Lower leg skin (tissue), 4 donors: ENCODE measurements at regions not wholly inside any gene's neighbourhood (a gene's known extent, or its start where the extent isn't known, plus 50 kb on each side); places are given as distances from the start of the nearest gene placed in this dataset.
"Not testable (repeated sequence)": the region's sequence is repeated elsewhere in the genome, so short reads cannot be mapped to it uniquely, and the experiment has no call there.

Experiments
- DNase-seq, 2 donors: peaks; one replicate each; pipeline ENCODE4 v3.0.0-alpha.2; 2019; ENCODE audit warnings: low spot score in 2 of 2
- H3K4me3 ChIP-seq: fragments of 200-600 bp; sonication (generic); 2 replicates; pipeline ENCODE4 v1.5.1; 2017; ENCODE audit warnings: mild to moderate bottlenecking, low read depth; ENCODE audit not compliant: poor library complexity, severe bottlenecking
- CTCF ChIP-seq, 3 donors: fragments of 450-650 bp; IDR thresholded peaks; one replicate each; pipeline ENCODE4 v1.5.1; 2016; ENCODE audit warnings: antibody characterized with exemption in 3 of 3, mild to moderate bottlenecking in 3 of 3, moderate library complexity in 2 of 3
- POLR2A ChIP-seq, 2 donors: fragments of 450-650 bp; IDR thresholded peaks; one replicate each; pipeline ENCODE4 v1.6.1; 2016 to 2017; ENCODE audit warnings: antibody characterized with exemption in 2 of 2, mild to moderate bottlenecking in 1 of 2, moderate library complexity in 1 of 2
- WGBS, 2 donors: methylation state at CpG; one replicate each; pipeline ENCODE4 v1.1.5; 2018; 5-methylcytosine and 5-hydroxymethylcytosine counted together
- intact Hi-C: fragments of 100-400 bp; cut with DNase I; formaldehyde crosslinking; loops from one replicate; pipeline ENCODE4 v1.15.0; 2023; ENCODE audit warnings: low total_unique reads

- intact Hi-C loops, result no loop called here
- 61 to 74% methylated on average over 8 of the region's 8 CpGs for WGBS, 2 donors
Observed at GRCh38 chr2:133888621-133889219, 320.5 kb upstream of the NCKAP5 start.

GRCh38 chr2:133892352-133892913 lies 324.2 kb upstream of the NCKAP5 start:
- intact Hi-C loops, result no loop called here
- H3K4me3 ChIP-seq, result no peak overlapping the region
- TF ChIP-seq POLR2A (IDR thresholded peaks at IDR 0.05) (no peak), CTCF (IDR thresholded peaks at IDR 0.05) (no peak)
- no peak for DNase-seq
- WGBS, 2 donors, result 51 to 73% methylated on average over 8 of the region's 8 CpGs

More at GRCh38 chr2:133888621-133889219, 320.5 kb upstream of the NCKAP5 start:
- DNase-seq, result no peak
- no peak overlapping the region for H3K4me3 ChIP-seq
- no peak for TF ChIP-seq POLR2A (IDR thresholded peaks at IDR 0.05)
- TF ChIP-seq CTCF (IDR thresholded peaks at IDR 0.05), result no peak

GRCh38 chr2:133894429-133894828 lies 326.2 kb upstream of the NCKAP5 start:
- DNase-seq, result no peak
- WGBS, 2 donors, result 94 to 96% methylated on average over 9 of the region's 9 CpGs
- TF ChIP-seq POLR2A (IDR thresholded peaks at IDR 0.05) (no peak), CTCF (IDR thresholded peaks at IDR 0.05) (no peak)
- H3K4me3 ChIP-seq, result no peak overlapping the region
- intact Hi-C loops, result no loop called here

GRCh38 chr2:133897838-133898237 lies 329.6 kb upstream of the NCKAP5 start:
- intact Hi-C loops, H3K4me3 ChIP-seq, DNase-seq: not testable (repeated sequence)
- WGBS, 2 donors, result 72 to 81% methylated on average over 4 of the region's 4 CpGs

GRCh38 chr2:133900909-133901308 lies 332.6 kb upstream of the NCKAP5 start:
- TF ChIP-seq POLR2A (IDR thresholded peaks at IDR 0.05), result no peak
- no peak for TF ChIP-seq CTCF (IDR thresholded peaks at IDR 0.05)
- DNase-seq, result no peak
- intact Hi-C loops, result no loop called here
- 55 to 57% methylated on average over 3 of the region's 3 CpGs for WGBS, 2 donors
- no peak overlapping the region for H3K4me3 ChIP-seq

- H3K4me3 ChIP-seq, result no peak overlapping the region
- no peak for DNase-seq
- intact Hi-C loops, result no loop called here
- TF ChIP-seq CTCF (IDR thresholded peaks at IDR 0.05) (no peak), POLR2A (IDR thresholded peaks at IDR 0.05) (no peak)
Observed at GRCh38 chr2:133906396-133906795, 338.1 kb upstream of the NCKAP5 start.
